Osteoblast (primary cell): ENCODE measurements at regions not wholly inside any gene's neighbourhood (a gene's known extent, or its start where the extent isn't known, plus 50 kb on each side); places are given as distances from the start of the nearest gene placed in this dataset.

Experiments
- DNase-seq: peaks from one replicate; pipeline ENCODE4 v3.0.0; 2011; ENCODE audit warnings: low spot score, mixed read lengths; ENCODE audit not compliant: insufficient read length; ENCODE audit errors: missing footprints
- H2AFZ ChIP-seq: 2 replicates; pipeline ENCODE4 v1.6.0; 2011; ENCODE audit warnings: mild to moderate bottlenecking, low read length
- H3K27ac ChIP-seq: 2 replicates; pipeline ENCODE4 v1.5.1; 2011; ENCODE audit warnings: mild to moderate bottlenecking, low read depth, low read length, moderate library complexity
- H3K27me3 ChIP-seq: 2 replicates; pipeline ENCODE4 v1.6.0; 2012; ENCODE audit warnings: mild to moderate bottlenecking, control low read depth, inconsistent platforms, low read length, moderate library complexity; ENCODE audit not compliant: insufficient read depth
- H3K36me3 ChIP-seq: 2 replicates; pipeline ENCODE4 v1.5.1; 2011; ENCODE audit warnings: mild to moderate bottlenecking, low read length, control low read depth, moderate library complexity; ENCODE audit not compliant: insufficient read depth
- H3K4me1 ChIP-seq: 2 replicates; pipeline ENCODE4 v1.5.1; 2011; ENCODE audit warnings: mild to moderate bottlenecking, low read length, control low read depth, moderate library complexity; ENCODE audit not compliant: insufficient read depth
- H3K4me2 ChIP-seq: 2 replicates; pipeline ENCODE4 v1.6.0; 2011; ENCODE audit warnings: mild to moderate bottlenecking, low read length; ENCODE audit not compliant: insufficient read depth
- H3K4me3 ChIP-seq: fragments of 200-600 bp; sonication (generic); 3 replicates; pipeline ENCODE4 v1.5.1; 2012; ENCODE audit warnings: mild to moderate bottlenecking, low read length, inconsistent platforms; ENCODE audit not compliant: insufficient read depth
- H3K79me2 ChIP-seq: 2 replicates; pipeline ENCODE4 v1.6.0; 2012; ENCODE audit warnings: mild to moderate bottlenecking, low read length, control low read depth, inconsistent platforms; ENCODE audit not compliant: insufficient read depth
- H3K9me3 ChIP-seq: 2 replicates; pipeline ENCODE4 v1.5.1; 2011; ENCODE audit warnings: low read depth, low read length, control low read depth
- H4K20me1 ChIP-seq: 2 replicates; pipeline ENCODE4 v1.6.0; 2012; ENCODE audit warnings: mild to moderate bottlenecking, low read length, control low read depth; ENCODE audit not compliant: insufficient read depth
- TF ChIP-seq, protein P1 (sequence below): IDR thresholded peaks from 2 replicates; pipeline ENCODE4 v1.5.1; 2011; ENCODE audit warnings: mild to moderate bottlenecking, low read depth, low read length, moderate library complexity; ENCODE audit errors: extremely low read depth

DNA sequence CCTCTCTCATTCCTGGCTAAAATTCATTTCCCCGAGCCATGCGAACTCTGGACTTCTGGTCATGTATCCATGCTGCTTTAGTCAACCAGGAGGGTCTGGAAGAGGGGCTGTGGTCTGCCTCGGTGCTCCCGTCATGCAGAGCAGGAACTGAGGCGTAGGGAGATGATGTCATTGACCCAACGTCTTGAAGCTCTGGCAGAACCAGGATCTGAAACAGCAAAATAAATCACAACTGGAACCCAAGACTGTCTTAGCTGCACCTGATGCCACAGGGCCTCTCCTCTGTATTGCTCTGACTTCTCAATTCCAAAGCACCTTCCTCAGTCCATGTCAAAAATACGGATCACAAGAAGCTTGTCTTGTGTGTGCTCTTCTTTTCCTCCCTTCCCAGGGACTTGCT is 131.0 kb upstream of the LDB2 start:
- Histone ChIP-seq H3K4me1 (peaks cover 42% of the 10 kb centered on the region), H2AFZ (no peak overlapping the region), H3K27ac (no peak overlapping the region), H3K79me2 (no peaks in the 10 kb centered on the region), H3K27me3 (no peaks in the 10 kb centered on the region), H3K9me3 (no peaks in the 10 kb centered on the region), H3K4me2 (no peak overlapping the region), H3K4me3 (no peak overlapping the region), H3K36me3 (no peaks in the 10 kb centered on the region), H4K20me1 (no peaks in the 10 kb centered on the region)
- no peak for DNase-seq
- TF ChIP-seq, protein P1, sequence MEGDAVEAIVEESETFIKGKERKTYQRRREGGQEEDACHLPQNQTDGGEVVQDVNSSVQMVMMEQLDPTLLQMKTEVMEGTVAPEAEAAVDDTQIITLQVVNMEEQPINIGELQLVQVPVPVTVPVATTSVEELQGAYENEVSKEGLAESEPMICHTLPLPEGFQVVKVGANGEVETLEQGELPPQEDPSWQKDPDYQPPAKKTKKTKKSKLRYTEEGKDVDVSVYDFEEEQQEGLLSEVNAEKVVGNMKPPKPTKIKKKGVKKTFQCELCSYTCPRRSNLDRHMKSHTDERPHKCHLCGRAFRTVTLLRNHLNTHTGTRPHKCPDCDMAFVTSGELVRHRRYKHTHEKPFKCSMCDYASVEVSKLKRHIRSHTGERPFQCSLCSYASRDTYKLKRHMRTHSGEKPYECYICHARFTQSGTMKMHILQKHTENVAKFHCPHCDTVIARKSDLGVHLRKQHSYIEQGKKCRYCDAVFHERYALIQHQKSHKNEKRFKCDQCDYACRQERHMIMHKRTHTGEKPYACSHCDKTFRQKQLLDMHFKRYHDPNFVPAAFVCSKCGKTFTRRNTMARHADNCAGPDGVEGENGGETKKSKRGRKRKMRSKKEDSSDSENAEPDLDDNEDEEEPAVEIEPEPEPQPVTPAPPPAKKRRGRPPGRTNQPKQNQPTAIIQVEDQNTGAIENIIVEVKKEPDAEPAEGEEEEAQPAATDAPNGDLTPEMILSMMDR: no peak

DNA sequence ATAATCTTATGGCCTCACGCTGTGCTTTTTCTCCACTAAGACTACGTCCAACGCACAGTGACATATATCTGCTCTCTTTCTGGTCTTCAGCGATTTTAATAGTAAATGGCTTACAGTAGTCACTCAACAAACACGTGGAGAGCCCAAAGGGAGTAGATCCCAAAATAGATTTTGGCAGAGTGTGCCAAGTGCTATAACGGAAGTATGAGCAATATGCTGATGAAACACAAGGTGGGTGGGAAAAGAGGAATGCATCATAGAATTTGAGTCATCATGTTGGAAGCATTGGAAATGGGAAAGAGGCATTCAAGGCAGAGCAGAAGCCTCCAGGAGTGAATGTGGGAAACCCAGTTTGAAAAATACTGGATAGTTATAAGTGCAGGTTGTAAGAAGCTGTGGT is 129.1 kb upstream of the LDB2 start:
- H3K4me2 ChIP-seq: no peak overlapping the region

DNA sequence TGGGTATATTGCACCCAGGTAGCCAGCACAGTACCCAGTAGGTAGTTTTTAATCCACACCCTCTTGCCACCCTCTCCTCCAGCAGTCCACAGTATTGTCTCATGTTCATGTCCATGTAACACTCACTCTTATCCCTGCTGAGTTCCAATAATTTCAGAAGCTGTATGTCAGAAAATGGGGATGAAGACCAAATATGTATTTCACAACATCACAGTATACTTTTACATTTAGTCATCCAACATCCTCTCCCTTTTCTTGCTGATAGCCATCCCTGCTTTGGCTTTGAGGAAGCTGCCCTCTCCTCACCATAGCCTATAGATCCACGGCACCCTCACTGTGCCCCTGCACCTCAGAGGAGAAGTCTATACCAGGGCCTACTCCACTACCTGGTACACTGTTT is 126.0 kb upstream of the LDB2 start:
- H2AFZ ChIP-seq: peak overlapping the region; percentile 75
- no peak for DNase-seq

More for the DNA sequence above, 129.1 kb upstream of the LDB2 start:
- DNase-seq: peak; percentile 78
- no peaks in the 10 kb centered on the region for H3K9me3 ChIP-seq
- TF ChIP-seq, protein P1: no peak
- no peak overlapping the region for H3K4me3 ChIP-seq
- H3K4me1 ChIP-seq: peaks cover 36% of the 10 kb centered on the region
- H3K27ac ChIP-seq: peak overlapping the region; percentile 75
- no peaks in the 10 kb centered on the region for H4K20me1 ChIP-seq
- H3K36me3 ChIP-seq: no peaks in the 10 kb centered on the region
- no peaks in the 10 kb centered on the region for H3K79me2 ChIP-seq
- peak overlapping the region; percentile 27 for H2AFZ ChIP-seq
- H3K27me3 ChIP-seq: no peaks in the 10 kb centered on the region

DNA sequence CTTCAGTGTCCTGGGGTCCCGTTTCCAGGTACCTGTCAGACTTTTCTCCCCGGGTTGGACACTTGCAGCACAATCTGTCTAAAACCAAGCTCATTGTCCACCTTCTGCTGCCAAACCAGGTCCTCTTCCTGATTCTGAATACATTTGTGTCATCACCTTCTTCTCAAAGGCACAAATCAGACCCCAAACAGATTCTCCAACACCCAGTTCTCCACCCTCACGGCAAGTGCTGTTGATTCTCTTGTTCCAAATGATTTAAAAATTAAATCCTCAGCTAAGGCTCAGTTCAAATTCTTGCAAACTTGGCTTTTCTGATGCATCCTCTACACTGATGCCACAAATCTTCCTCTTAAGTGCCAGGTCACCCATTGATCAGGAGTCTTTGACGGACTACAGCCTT is 122.5 kb upstream of the LDB2 start:
- H3K4me2 ChIP-seq: no peak overlapping the region
- TF ChIP-seq, protein P1: no peak
- H3K79me2 ChIP-seq: no peaks in the 10 kb centered on the region
- H3K9me3 ChIP-seq: no peaks in the 10 kb centered on the region
- H3K27me3 ChIP-seq: no peaks in the 10 kb centered on the region
- H4K20me1 ChIP-seq: no peaks in the 10 kb centered on the region
- H2AFZ ChIP-seq: no peak overlapping the region
- H3K4me3 ChIP-seq: no peak overlapping the region
- no peak overlapping the region for H3K27ac ChIP-seq
- H3K36me3 ChIP-seq: no peaks in the 10 kb centered on the region
- DNase-seq: no peak
- peaks cover 7% of the 10 kb centered on the region for H3K4me1 ChIP-seq

More for the DNA sequence above, 126.0 kb upstream of the LDB2 start:
- no peak overlapping the region for H3K4me2 ChIP-seq
- no peak overlapping the region for H3K27ac ChIP-seq
- H3K4me1 ChIP-seq: peaks cover 23% of the 10 kb centered on the region
- H3K36me3 ChIP-seq: no peaks in the 10 kb centered on the region
- H3K27me3 ChIP-seq: no peaks in the 10 kb centered on the region
- H3K9me3 ChIP-seq: no peaks in the 10 kb centered on the region
- no peaks in the 10 kb centered on the region for H3K79me2 ChIP-seq
- TF ChIP-seq, protein P1: no peak
- H3K4me3 ChIP-seq: no peak overlapping the region
- no peaks in the 10 kb centered on the region for H4K20me1 ChIP-seq
